ENCODE measurements at regions not wholly inside any gene's neighbourhood (a gene's known extent, or its start where the extent isn't known, plus 50 kb on each side); places are given as distances from the start of the nearest gene placed in this dataset.
"Not testable (repeated sequence)": the region's sequence is repeated elsewhere in the genome, so short reads cannot be mapped to it uniquely, and the experiment has no call there.

DNA sequence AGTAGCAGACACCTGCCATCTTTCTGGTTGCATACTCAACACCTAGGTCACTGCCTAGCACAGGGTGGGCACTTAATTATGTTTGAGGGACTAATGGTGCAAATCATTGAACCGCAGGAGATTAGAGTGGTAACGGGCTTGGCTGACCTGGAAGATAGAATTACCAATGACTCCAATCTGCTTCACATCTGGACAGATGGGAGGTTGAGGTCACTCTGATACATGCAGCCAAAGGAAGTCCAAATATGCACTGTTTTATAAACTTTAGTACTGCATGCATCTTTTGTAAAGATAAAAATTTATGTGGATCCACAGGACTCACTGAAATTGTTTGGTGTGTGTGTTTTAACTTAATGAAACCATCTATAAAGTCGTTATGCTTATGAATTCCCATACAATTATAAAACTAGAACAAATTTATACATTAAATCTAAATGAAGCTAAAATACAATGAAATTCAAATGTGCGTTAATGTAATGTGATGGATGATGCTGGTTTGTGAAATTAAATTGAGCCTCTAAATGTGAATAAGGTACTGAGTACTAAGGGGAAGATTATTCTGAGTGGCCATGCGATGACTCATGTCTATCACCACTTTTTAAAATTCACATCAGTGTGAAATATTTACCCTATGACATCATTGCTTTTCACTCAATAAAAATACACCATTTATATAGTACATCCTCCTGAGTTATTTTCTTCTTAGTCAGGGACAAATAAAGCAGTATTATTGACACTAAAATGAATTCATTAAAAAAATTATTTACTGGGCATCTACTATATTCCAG lies 224.7 kb upstream of the FAM78B start:
- Histone ChIP-seq H3F3A (ENCODE audit: insufficient read depth) (no peaks in the 10 kb centered on the region), H3K4me3 (ENCODE audit: insufficient read depth, low read length, poor library complexity, severe bottlenecking) (no peak overlapping the region), H3K9me2 (replicated peaks; ENCODE audit: insufficient read depth, low read length) (no peaks in the 10 kb centered on the region), H3K79me2 (ENCODE audit: insufficient read depth, low read length) (no peaks in the 10 kb centered on the region), H2AFZ (ENCODE audit: low read depth, low read length, severe bottlenecking) (no peak overlapping the region), H3K27ac (ENCODE audit: low read depth, low read length) (no peak overlapping the region), H3K9me3 (ENCODE audit: insufficient read depth, low read length) (no peaks in the 10 kb centered on the region), H4K20me1 (ENCODE audit: low read depth, low read length) (no peaks in the 10 kb centered on the region), H3K9ac (ENCODE audit: low read length) (no peak overlapping the region), H3K36me3 (ENCODE audit: low read length) (no peaks in the 10 kb centered on the region), H3K4me2 (ENCODE audit: low read depth, low read length, poor library complexity, severe bottlenecking) (no peak overlapping the region), H3K27me3 (ENCODE audit: low read length) (no peaks in the 10 kb centered on the region)
- no peak for TF ChIP-seq EZH2phosphoT487 (conservative IDR thresholded peaks at IDR 0.05; ENCODE audit: low read length)
- TF ChIP-seq, protein P1, sequence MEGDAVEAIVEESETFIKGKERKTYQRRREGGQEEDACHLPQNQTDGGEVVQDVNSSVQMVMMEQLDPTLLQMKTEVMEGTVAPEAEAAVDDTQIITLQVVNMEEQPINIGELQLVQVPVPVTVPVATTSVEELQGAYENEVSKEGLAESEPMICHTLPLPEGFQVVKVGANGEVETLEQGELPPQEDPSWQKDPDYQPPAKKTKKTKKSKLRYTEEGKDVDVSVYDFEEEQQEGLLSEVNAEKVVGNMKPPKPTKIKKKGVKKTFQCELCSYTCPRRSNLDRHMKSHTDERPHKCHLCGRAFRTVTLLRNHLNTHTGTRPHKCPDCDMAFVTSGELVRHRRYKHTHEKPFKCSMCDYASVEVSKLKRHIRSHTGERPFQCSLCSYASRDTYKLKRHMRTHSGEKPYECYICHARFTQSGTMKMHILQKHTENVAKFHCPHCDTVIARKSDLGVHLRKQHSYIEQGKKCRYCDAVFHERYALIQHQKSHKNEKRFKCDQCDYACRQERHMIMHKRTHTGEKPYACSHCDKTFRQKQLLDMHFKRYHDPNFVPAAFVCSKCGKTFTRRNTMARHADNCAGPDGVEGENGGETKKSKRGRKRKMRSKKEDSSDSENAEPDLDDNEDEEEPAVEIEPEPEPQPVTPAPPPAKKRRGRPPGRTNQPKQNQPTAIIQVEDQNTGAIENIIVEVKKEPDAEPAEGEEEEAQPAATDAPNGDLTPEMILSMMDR (IDR thresholded peaks at IDR 0.05; ENCODE audit: insufficient read depth, low read length, poor library complexity, severe bottlenecking), result no peak

DNA sequence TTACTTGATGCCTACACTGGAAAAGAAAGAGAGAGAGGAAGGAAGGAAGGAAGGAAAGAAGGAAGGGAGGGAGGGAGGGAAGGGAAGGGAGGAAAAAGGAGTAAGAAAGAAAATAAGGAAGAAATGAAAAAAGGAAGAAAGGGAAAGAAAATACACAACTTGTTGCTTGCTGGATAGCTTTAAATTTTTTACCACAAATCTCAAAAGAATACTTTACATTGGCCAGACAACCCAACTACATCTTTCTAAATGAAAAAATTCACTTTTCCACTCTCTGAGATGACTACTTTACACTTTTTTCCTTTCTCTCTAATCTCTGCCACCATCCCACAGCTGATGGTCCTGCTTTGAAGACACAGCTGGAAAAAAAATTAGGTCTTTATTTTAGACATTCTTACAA lies 228.9 kb upstream of the FAM78B start:
- H4K20me1 ChIP-seq (ENCODE audit: low read depth, low read length), result no peaks in the 10 kb centered on the region
- no peak overlapping the region for H3K27ac ChIP-seq (ENCODE audit: low read depth, low read length)
- no peaks in the 10 kb centered on the region for H3K9me2 ChIP-seq (replicated peaks; ENCODE audit: insufficient read depth, low read length)
- TF ChIP-seq, protein P1 (IDR thresholded peaks at IDR 0.05; ENCODE audit: insufficient read depth, low read length, poor library complexity, severe bottlenecking), result no peak
- TF ChIP-seq EZH2phosphoT487 (conservative IDR thresholded peaks at IDR 0.05; ENCODE audit: low read length), result no peak
- H3K4me3 ChIP-seq (ENCODE audit: insufficient read depth, low read length, poor library complexity, severe bottlenecking), result no peak overlapping the region
- H3K4me2 ChIP-seq (ENCODE audit: low read depth, low read length, poor library complexity, severe bottlenecking), result no peak overlapping the region
- H3K79me2 ChIP-seq (ENCODE audit: insufficient read depth, low read length), result no peaks in the 10 kb centered on the region
- H3K9ac ChIP-seq (ENCODE audit: low read length), result no peak overlapping the region
- no peaks in the 10 kb centered on the region for H3K27me3 ChIP-seq (ENCODE audit: low read length)
- H3K9me3 ChIP-seq (ENCODE audit: insufficient read depth, low read length), result no peaks in the 10 kb centered on the region
- no peak overlapping the region for H2AFZ ChIP-seq (ENCODE audit: low read depth, low read length, severe bottlenecking)
- no peaks in the 10 kb centered on the region for H3K36me3 ChIP-seq (ENCODE audit: low read length)
- no peaks in the 10 kb centered on the region for H3F3A ChIP-seq (ENCODE audit: insufficient read depth)

DNA sequence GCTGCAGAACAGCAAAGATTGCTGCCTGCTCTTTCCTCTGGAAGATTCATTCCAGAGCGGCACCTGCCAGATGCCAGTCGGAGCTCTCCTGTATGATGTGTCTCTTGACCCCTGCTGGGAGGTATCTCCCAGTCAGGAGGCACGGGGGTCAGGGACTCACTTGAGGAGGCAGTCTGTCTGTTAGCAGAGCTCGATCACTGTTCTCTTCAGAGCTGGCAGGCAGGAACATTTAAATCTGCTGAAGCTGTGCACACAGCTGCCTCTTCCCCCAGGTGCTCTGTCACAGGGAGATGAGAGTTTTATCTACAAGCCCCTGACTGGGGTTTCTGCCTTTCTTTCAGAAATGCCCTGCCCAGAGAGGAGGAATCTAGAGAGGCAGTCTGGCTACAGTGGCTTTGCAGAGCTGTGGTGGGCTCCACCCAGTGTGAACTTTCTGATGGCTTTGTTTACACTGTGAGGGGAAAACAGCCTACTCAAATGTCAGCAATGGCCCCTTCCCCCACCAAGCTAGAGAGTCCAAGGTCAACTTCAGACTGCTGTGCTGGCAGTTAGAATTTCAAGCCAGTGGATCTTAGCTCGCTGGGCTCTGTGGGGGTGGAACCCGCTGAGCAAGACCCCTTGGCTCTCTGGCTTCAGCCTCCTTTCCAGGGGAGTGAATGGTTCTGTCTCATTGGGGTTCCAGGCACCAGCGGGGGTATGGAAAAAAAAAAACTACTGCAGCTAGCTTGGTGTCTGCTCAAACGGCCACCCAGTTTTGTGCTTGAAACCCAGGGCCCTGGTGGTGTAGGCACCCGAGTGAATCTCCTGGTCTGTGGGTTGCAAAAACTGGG lies 242.7 kb upstream of the FAM78B start:
- H2AFZ ChIP-seq (ENCODE audit: low read depth, low read length, severe bottlenecking); H4K20me1 ChIP-seq (ENCODE audit: low read depth, low read length); H3K4me3 ChIP-seq (ENCODE audit: insufficient read depth, low read length, poor library complexity, severe bottlenecking); H3K36me3 ChIP-seq (ENCODE audit: low read length); H3F3A ChIP-seq (ENCODE audit: insufficient read depth); H3K27ac ChIP-seq (ENCODE audit: low read depth, low read length); H3K27me3 ChIP-seq (ENCODE audit: low read length); H3K9ac ChIP-seq (ENCODE audit: low read length); H3K9me2 ChIP-seq (replicated peaks; ENCODE audit: insufficient read depth, low read length); H3K9me3 ChIP-seq (ENCODE audit: insufficient read depth, low read length); H3K79me2 ChIP-seq (ENCODE audit: insufficient read depth, low read length); H3K4me2 ChIP-seq (ENCODE audit: low read depth, low read length, poor library complexity, severe bottlenecking): not testable (repeated sequence)

DNA sequence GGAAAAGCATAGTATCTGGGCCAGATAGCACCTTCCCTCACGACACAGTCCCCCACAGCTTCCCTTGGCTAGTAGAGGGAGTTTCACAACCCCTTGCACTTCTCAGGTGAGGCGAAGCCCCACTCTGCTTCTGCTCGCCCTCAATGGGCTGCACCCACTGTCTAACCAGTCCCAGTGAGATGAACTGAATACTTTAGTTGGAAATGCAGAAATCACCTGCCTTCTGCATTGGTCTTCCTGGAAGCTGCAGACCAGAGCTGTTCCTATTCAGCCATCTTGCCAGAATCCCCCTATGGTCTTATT lies 243.2 kb upstream of the FAM78B start:
- Histone ChIP-seq H2AFZ (ENCODE audit: low read depth, low read length, severe bottlenecking) (no peak overlapping the region), H3K27ac (ENCODE audit: low read depth, low read length) (no peak overlapping the region), H3F3A (ENCODE audit: insufficient read depth) (no peaks in the 10 kb centered on the region), H3K9ac (ENCODE audit: low read length) (no peak overlapping the region), H4K20me1 (ENCODE audit: low read depth, low read length) (no peaks in the 10 kb centered on the region), H3K9me2 (replicated peaks; ENCODE audit: insufficient read depth, low read length) (no peaks in the 10 kb centered on the region), H3K9me3 (ENCODE audit: insufficient read depth, low read length) (no peaks in the 10 kb centered on the region), H3K79me2 (ENCODE audit: insufficient read depth, low read length) (no peaks in the 10 kb centered on the region), H3K27me3 (ENCODE audit: low read length) (no peaks in the 10 kb centered on the region), H3K4me2 (ENCODE audit: low read depth, low read length, poor library complexity, severe bottlenecking) (no peak overlapping the region), H3K4me3 (ENCODE audit: insufficient read depth, low read length, poor library complexity, severe bottlenecking) (no peak overlapping the region), H3K36me3 (ENCODE audit: low read length) (no peaks in the 10 kb centered on the region)
- no peak for TF ChIP-seq EZH2phosphoT487 (conservative IDR thresholded peaks at IDR 0.05; ENCODE audit: low read length)
- TF ChIP-seq, protein P1 (IDR thresholded peaks at IDR 0.05; ENCODE audit: insufficient read depth, low read length, poor library complexity, severe bottlenecking), result no peak

DNA sequence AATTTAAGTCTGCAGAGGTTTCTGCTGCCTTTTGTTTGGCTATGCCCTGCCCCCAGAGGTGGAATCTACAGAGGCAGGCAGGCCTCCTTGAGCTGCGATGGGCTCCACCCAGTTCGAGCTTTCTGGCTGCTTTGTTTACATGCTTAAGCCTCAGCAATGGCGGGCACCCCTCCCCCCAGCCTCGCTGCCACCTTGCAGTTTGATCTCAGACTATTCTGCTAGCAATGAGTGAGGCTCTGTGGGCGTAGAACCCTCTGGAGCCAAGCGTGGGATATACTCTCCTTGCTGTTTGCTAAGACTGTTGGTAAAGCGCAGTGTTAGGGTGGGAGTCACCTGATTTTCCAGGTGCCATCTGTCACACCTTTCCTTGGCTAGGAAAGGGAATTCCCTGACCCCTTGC lies 250.0 kb upstream of the FAM78B start:
- not testable (repeated sequence) for H3F3A ChIP-seq (ENCODE audit: insufficient read depth); H3K9ac ChIP-seq (ENCODE audit: low read length)

More for the DNA sequence above, 250.0 kb upstream of the FAM78B start:
- not testable (repeated sequence) for H2AFZ ChIP-seq (ENCODE audit: low read depth, low read length, severe bottlenecking); H3K79me2 ChIP-seq (ENCODE audit: insufficient read depth, low read length); H4K20me1 ChIP-seq (ENCODE audit: low read depth, low read length); H3K27ac ChIP-seq (ENCODE audit: low read depth, low read length); H3K4me2 ChIP-seq (ENCODE audit: low read depth, low read length, poor library complexity, severe bottlenecking); H3K9me2 ChIP-seq (replicated peaks; ENCODE audit: insufficient read depth, low read length); H3K27me3 ChIP-seq (ENCODE audit: low read length); H3K9me3 ChIP-seq (ENCODE audit: insufficient read depth, low read length); H3K36me3 ChIP-seq (ENCODE audit: low read length); H3K4me3 ChIP-seq (ENCODE audit: insufficient read depth, low read length, poor library complexity, severe bottlenecking)
